OCI-LY7 (cell line): ENCODE measurements at regions not wholly inside any gene's neighbourhood (a gene's known extent, or its start where the extent isn't known, plus 50 kb on each side); places are given as distances from the start of the nearest gene placed in this dataset.

Source experiments
- BruUV-seq: library from RNA; stranded (reverse); fragments of 400-500 nt; replicated peaks from 2 replicates; lab custom pipeline; 2021; lab: Mats Ljungman, UMichigan
- CTCF ChIA-PET: fragments of 300-600 bp; sonication (Branson Sonifier 250); formaldehyde crosslinking; loops from one replicate; lab custom pipeline; 2022; ENCODE audit warnings: antibody characterized with exemption; ENCODE audit not compliant: unreplicated experiment; lab: Charles Lee
- POLR2A ChIA-PET: fragments of 300-600 bp; sonication (Branson Sonifier 250); formaldehyde crosslinking; loops from one replicate; lab custom pipeline; 2022; ENCODE audit warnings: antibody characterized with exemption; lab: Charles Lee
- DNase-seq: peaks from one replicate; pipeline ENCODE4 v3.0.0-alpha.2; 2015; ENCODE audit warnings: low spot score
- H2AFZ ChIP-seq: fragments of 200-600 bp; sonication (generic), shearing (Covaris generic); 2 replicates; pipeline ENCODE4 v1.6.1; 2014; ENCODE audit warnings: mild to moderate bottlenecking, antibody characterized with exemption, low read length, moderate library complexity
- H3K27ac ChIP-seq: fragments of 200-600 bp; sonication (generic); 2 replicates; pipeline ENCODE4 v1.5.1; 2014; ENCODE audit warnings: mixed run types, low read depth, mild to moderate bottlenecking, moderate library complexity, low read length, inconsistent platforms; ENCODE audit not compliant: poor library complexity, severe bottlenecking
- H3K36me3 ChIP-seq: fragments of 200-600 bp; sonication (generic); 2 replicates; pipeline ENCODE4 v1.6.1; 2014; ENCODE audit warnings: mild to moderate bottlenecking, antibody characterized with exemption, low read length, moderate library complexity, mixed read lengths; ENCODE audit not compliant: insufficient read depth
- H3K4me1 ChIP-seq: fragments of 200-600 bp; sonication (generic); 2 replicates; pipeline ENCODE4 v1.5.1; 2014; ENCODE audit warnings: mild to moderate bottlenecking, low read length; ENCODE audit not compliant: insufficient read depth, poor library complexity, severe bottlenecking
- H3K4me2 ChIP-seq: fragments of 200-600 bp; sonication (generic); 2 replicates; pipeline ENCODE4 v1.6.1; 2014; ENCODE audit warnings: mild to moderate bottlenecking, low read length
- H3K4me3 ChIP-seq: fragments of 200-600 bp; sonication (generic); 2 replicates; pipeline ENCODE4 v1.5.1; 2014; ENCODE audit warnings: mild to moderate bottlenecking, low read depth, low read length; ENCODE audit not compliant: poor library complexity, severe bottlenecking
- H3K79me2 ChIP-seq: fragments of 200-600 bp; sonication (generic); 2 replicates; pipeline ENCODE4 v1.6.1; 2016; ENCODE audit warnings: low read depth, mild to moderate bottlenecking, low read length, moderate library complexity, mixed read lengths; ENCODE audit not compliant: insufficient read depth
- H3K9me2 ChIP-seq: fragments of 200-600 bp; sonication (generic); 2 replicates; pipeline ENCODE4 v1.6.1; 2016; ENCODE audit warnings: mild to moderate bottlenecking, low read length, mixed read lengths; ENCODE audit not compliant: insufficient read depth
- H3K9me3 ChIP-seq: fragments of 200-600 bp; sonication (generic); 2 replicates; pipeline ENCODE4 v1.6.1; 2014; ENCODE audit warnings: mild to moderate bottlenecking, mixed run types, low read length, mixed read lengths
- H4K20me1 ChIP-seq: fragments of 200-600 bp; sonication (generic); 2 replicates; pipeline ENCODE4 v1.6.1; 2014; ENCODE audit warnings: mild to moderate bottlenecking, antibody characterized with exemption, low read length, moderate library complexity, mixed read lengths; ENCODE audit not compliant: insufficient read depth
- EZH2phosphoT487 ChIP-seq: fragments of 200-600 bp; sonication (generic); IDR thresholded peaks from 2 replicates; pipeline ENCODE4 v1.6.1; 2018; ENCODE audit warnings: low read depth, borderline replicate concordance, mild to moderate bottlenecking, mixed run types, antibody characterized with exemption, low read length, moderate library complexity, mixed read lengths
- intact Hi-C: fragments of 100-400 bp; cut with micrococcal nuclease; formaldehyde crosslinking; loops from one replicate; pipeline ENCODE4 v1.10.0; 2022; ENCODE audit not compliant: unreplicated experiment
- TF ChIP-seq, protein P1 (sequence below): fragments of 200-600 bp; sonication (generic); conservative IDR thresholded peaks from 2 replicates; pipeline ENCODE4 v1.5.1; 2014; ENCODE audit warnings: mild to moderate bottlenecking, antibody characterized with exemption, low read length, moderate library complexity, mixed read lengths

DNA sequence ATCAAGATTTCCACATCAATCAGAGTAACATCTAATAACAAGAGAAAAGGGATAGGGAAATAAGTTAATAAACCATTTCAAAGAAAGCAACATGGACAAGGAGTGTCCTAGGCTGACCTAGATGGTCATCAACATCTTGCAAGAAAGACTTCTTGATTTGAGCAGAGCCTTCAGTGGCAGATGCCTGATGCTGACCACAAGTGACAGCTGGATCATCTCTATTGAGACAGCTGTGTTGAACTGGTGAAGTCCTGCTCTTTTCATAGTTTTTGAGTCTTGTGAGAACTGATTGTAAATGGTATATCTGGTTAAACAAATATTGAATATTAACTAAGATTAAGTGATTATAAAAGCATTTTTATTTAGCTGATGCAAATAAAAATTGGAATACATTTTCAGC, 1083.6 kb upstream of the LRFN5 start:
- no TSS peak for BruUV-seq
- H4K20me1 ChIP-seq = no peaks in the 10 kb centered on the region
- no peaks in the 10 kb centered on the region for H3K4me1 ChIP-seq
- POLR2A ChIA-PET = no interaction called here
- no peak overlapping the region for H3K4me3 ChIP-seq
- H3K79me2 ChIP-seq = no peaks in the 10 kb centered on the region
- H3K4me2 ChIP-seq = no peak overlapping the region
- intact Hi-C loops = no loop called here
- TF ChIP-seq, protein P1, sequence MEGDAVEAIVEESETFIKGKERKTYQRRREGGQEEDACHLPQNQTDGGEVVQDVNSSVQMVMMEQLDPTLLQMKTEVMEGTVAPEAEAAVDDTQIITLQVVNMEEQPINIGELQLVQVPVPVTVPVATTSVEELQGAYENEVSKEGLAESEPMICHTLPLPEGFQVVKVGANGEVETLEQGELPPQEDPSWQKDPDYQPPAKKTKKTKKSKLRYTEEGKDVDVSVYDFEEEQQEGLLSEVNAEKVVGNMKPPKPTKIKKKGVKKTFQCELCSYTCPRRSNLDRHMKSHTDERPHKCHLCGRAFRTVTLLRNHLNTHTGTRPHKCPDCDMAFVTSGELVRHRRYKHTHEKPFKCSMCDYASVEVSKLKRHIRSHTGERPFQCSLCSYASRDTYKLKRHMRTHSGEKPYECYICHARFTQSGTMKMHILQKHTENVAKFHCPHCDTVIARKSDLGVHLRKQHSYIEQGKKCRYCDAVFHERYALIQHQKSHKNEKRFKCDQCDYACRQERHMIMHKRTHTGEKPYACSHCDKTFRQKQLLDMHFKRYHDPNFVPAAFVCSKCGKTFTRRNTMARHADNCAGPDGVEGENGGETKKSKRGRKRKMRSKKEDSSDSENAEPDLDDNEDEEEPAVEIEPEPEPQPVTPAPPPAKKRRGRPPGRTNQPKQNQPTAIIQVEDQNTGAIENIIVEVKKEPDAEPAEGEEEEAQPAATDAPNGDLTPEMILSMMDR = no peak
- TF ChIP-seq EZH2phosphoT487 = no peak
- CTCF ChIA-PET = no interaction called here
- DNase-seq = no peak
- H3K9me2 ChIP-seq = no peaks in the 10 kb centered on the region
- no peaks in the 10 kb centered on the region for H3K9me3 ChIP-seq
- H2AFZ ChIP-seq = no peak overlapping the region
- no peaks in the 10 kb centered on the region for H3K36me3 ChIP-seq
- no peak overlapping the region for H3K27ac ChIP-seq

DNA sequence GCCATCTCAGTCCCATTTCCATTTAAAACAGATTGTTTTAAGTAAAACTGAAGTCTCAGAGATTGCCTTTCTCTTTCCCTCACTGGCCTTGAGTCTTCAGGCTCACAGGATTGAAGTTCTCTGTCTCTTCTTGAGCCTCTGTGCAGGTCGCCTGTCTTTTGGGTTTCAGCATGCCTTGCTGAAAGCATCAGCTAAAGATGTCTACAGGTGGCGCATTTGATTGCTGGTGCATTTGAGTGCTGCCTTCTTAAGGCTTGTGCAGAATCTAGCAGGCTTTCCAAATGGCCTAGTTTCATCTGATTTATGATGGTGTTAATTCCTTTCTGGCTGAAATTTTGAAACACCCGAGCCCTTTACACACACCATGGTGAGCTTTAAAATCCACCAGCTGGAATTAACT, 1062.2 kb upstream of the FBXO33 start:
- TF ChIP-seq EZH2phosphoT487 = no peak
- TF ChIP-seq, protein P1 = no peak
- no peaks in the 10 kb centered on the region for H3K79me2 ChIP-seq
- H3K36me3 ChIP-seq = no peaks in the 10 kb centered on the region
- H3K27ac ChIP-seq = no peak overlapping the region
- ChIA-PET CTCF (no interaction called here), POLR2A (interaction anchor here (0.6 to 0.9 kb wide), 2 partner anchors 14 to 64 kb away, joined by 3 read pairs; no protein-coding TSS in a partner anchor)
- H4K20me1 ChIP-seq = no peaks in the 10 kb centered on the region
- H2AFZ ChIP-seq = no peak overlapping the region
- intact Hi-C loops = no loop called here
- DNase-seq = no peak
- no peaks in the 10 kb centered on the region for H3K9me3 ChIP-seq
- H3K9me2 ChIP-seq = no peaks in the 10 kb centered on the region
- BruUV-seq = no TSS peak
- no peak overlapping the region for H3K4me2 ChIP-seq
- no peak overlapping the region for H3K4me3 ChIP-seq
- no peaks in the 10 kb centered on the region for H3K4me1 ChIP-seq

DNA sequence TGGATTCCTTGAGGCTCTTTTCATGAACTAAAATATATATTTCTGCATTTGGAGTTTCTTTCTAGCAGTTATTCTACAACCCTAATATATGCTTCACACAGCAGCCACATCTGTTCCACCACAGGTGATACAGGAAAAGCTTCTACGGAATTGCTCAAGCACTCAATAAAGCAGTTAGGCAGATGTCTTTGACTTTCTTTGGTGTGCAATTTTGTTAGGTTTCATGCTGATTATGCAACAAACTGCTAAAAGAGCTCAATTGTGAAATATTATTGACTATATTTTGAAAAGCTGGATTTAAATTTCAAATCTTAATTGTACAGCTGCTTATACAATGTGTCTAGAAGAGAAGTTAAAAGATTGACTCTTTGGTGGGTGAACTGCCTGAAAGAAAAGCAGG, 1055.6 kb upstream of the FBXO33 start:
- H3K36me3 ChIP-seq = no peaks in the 10 kb centered on the region

More for the DNA sequence above, 1055.6 kb upstream of the FBXO33 start:
- H3K9me3 ChIP-seq = no peaks in the 10 kb centered on the region
- no peak overlapping the region for H2AFZ ChIP-seq
- no peaks in the 10 kb centered on the region for H3K4me1 ChIP-seq
- no peaks in the 10 kb centered on the region for H3K79me2 ChIP-seq
- CTCF ChIA-PET = no interaction called here
- H3K9me2 ChIP-seq = no peaks in the 10 kb centered on the region
- H3K4me3 ChIP-seq = no peak overlapping the region
- H4K20me1 ChIP-seq = no peaks in the 10 kb centered on the region
- no peak for DNase-seq
- TF ChIP-seq, protein P1 = no peak
- TF ChIP-seq EZH2phosphoT487 = no peak
- intact Hi-C loops = no loop called here
- POLR2A ChIA-PET = interaction anchor here (0.8 kb wide), 2 partner anchors 9 to 20 kb away, joined by 3 read pairs; no protein-coding TSS in a partner anchor
- no peak overlapping the region for H3K27ac ChIP-seq
- no TSS peak for BruUV-seq
- H3K4me2 ChIP-seq = no peak overlapping the region
